CD4-positive, alpha-beta T cell (primary cell): ENCODE measurements at regions not wholly inside any gene's neighbourhood (a gene's known extent, or its start where the extent isn't known, plus 50 kb on each side); places are given as distances from the start of the nearest gene placed in this dataset.

Experiments
- ATAC-seq: fragments of 200-7000 bp; cut with Tn5 transposase; one replicate; pipeline ENCODE4 v1.10.0; 2022; ENCODE audit warnings: mild to moderate bottlenecking; ENCODE audit not compliant: poor library complexity
- CTCF ChIA-PET: fragments of 350-600 bp; sonication (Branson Sonifier 250); formaldehyde crosslinking; loops from one replicate; lab custom pipeline; 2021; ENCODE audit warnings: antibody characterized with exemption, inconsistent platforms; lab: Charles Lee
- POLR2A ChIA-PET: fragments of 350-600 bp; sonication (Branson Sonifier 250); formaldehyde crosslinking; loops from one replicate; lab custom pipeline; 2021; ENCODE audit warnings: antibody characterized with exemption, inconsistent platforms; lab: Charles Lee
- DNase-seq, 14 experiments: peaks; one replicate each; pipeline ENCODE4 v3.0.0-alpha.2; 2013 to 2020; ENCODE audit warnings: mixed read lengths in 2 of 14
- H3K27ac ChIP-seq, 2 donors: one replicate each; pipeline versions ENCODE4 v1.5.1 to v1.7.0; 2013; ENCODE audit warnings: low read length in 2 of 2, low read depth in 1 of 2, mild to moderate bottlenecking in 1 of 2
- H3K27me3 ChIP-seq, 2 experiments: 1 replicate in 1 of 2; 2 replicates in 1 of 2; pipeline versions ENCODE4 v1.6.1 to v1.7.0; 2013; ENCODE audit warnings: low read length in 2 of 2, control low read depth in 1 of 2, mild to moderate bottlenecking in 1 of 2, moderate library complexity in 1 of 2; ENCODE audit not compliant: insufficient read depth in 2 of 2, control insufficient read depth in 1 of 2
- H3K36me3 ChIP-seq: one replicate; pipeline ENCODE4 v1.6.1; 2013; ENCODE audit warnings: low read length, control low read depth; ENCODE audit not compliant: insufficient read depth
- H3K4me1 ChIP-seq: one replicate; pipeline ENCODE4 v1.6.1; 2013; ENCODE audit warnings: low read length, control low read depth; ENCODE audit not compliant: insufficient read depth
- H3K4me3 ChIP-seq: one replicate; pipeline ENCODE4 v1.5.1; 2013; ENCODE audit warnings: mild to moderate bottlenecking, low read length, moderate library complexity
- H3K9me3 ChIP-seq, 2 experiments: 1 replicate in 1 of 2; 2 replicates in 1 of 2; pipeline versions ENCODE4 v1.6.1 to v1.7.0; 2013; ENCODE audit warnings: low read length in 2 of 2, mild to moderate bottlenecking in 2 of 2, control low read depth in 1 of 2, moderate library complexity in 1 of 2; ENCODE audit not compliant: control insufficient read depth in 1 of 2, insufficient read depth in 1 of 2
- H3K27ac Mint-ChIP-seq: one replicate; pipeline ENCODE4 v1.8.0; 2020; ENCODE audit warnings: mixed read lengths
- H3K27me3 Mint-ChIP-seq: one replicate; pipeline ENCODE4 v1.8.0; 2021; ENCODE audit warnings: mixed read lengths
- H3K36me3 Mint-ChIP-seq: one replicate; pipeline ENCODE4 v1.8.0; 2021; ENCODE audit warnings: low read depth, mixed read lengths
- H3K4me1 Mint-ChIP-seq: one replicate; pipeline ENCODE4 v1.8.0; 2021; ENCODE audit warnings: low read depth, mixed read lengths
- H3K4me3 Mint-ChIP-seq: one replicate; pipeline ENCODE4 v1.8.0; 2020; ENCODE audit warnings: mild to moderate bottlenecking, mixed read lengths
- H3K9me3 Mint-ChIP-seq: one replicate; pipeline ENCODE4 v1.8.0; 2020; ENCODE audit warnings: mixed read lengths
- intact Hi-C, 2 experiments: fragments of 100-400 bp; cut with DNase I in 1 of 2; cut with micrococcal nuclease in 1 of 2; formaldehyde crosslinking; loops; one replicate each; pipeline versions ENCODE4 v1.15.1 to v1.9.0; 2023 to 2025; cut with DNase I, micrococcal nuclease
- TF ChIP-seq, protein P1 (sequence below): fragments of 200-600 bp; IDR thresholded peaks from one replicate; pipeline ENCODE4 v1.8.0; 2022; ENCODE audit warnings: antibody characterized with exemption, mild to moderate bottlenecking

DNA sequence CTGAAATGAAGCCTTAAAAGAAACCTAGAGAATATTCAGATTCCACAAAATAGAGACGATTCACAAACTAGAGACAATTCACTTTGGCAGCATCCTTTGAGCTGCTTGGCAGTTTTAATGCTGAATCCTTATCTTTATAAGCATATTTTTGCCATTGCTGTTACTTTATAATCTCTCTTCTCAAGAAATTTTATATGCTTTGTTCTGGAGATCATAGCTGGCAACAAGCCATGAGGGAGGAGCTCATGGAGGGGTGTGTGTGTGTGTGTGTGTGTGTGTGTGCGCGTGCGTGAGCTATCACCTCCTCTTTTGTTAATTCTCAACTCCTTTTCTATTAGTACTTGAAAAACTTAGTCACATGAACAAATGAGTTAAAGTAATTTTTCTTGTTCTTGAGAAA lies 495.0 kb upstream of the RGMA start:
- H3K27me3 ChIP-seq, result peaks cover 0 to 6% of the 10 kb centered on the region in 2 experiments
- POLR2A ChIA-PET, result no interaction called here
- TF ChIP-seq, protein P1, sequence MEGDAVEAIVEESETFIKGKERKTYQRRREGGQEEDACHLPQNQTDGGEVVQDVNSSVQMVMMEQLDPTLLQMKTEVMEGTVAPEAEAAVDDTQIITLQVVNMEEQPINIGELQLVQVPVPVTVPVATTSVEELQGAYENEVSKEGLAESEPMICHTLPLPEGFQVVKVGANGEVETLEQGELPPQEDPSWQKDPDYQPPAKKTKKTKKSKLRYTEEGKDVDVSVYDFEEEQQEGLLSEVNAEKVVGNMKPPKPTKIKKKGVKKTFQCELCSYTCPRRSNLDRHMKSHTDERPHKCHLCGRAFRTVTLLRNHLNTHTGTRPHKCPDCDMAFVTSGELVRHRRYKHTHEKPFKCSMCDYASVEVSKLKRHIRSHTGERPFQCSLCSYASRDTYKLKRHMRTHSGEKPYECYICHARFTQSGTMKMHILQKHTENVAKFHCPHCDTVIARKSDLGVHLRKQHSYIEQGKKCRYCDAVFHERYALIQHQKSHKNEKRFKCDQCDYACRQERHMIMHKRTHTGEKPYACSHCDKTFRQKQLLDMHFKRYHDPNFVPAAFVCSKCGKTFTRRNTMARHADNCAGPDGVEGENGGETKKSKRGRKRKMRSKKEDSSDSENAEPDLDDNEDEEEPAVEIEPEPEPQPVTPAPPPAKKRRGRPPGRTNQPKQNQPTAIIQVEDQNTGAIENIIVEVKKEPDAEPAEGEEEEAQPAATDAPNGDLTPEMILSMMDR, result no peak
- no peak overlapping the region for H3K27ac Mint-ChIP-seq
- H3K4me3 ChIP-seq, result no peak overlapping the region
- CTCF ChIA-PET, result no interaction called here
- no peak overlapping the region for H3K27ac ChIP-seq
- no peak for DNase-seq
- no peak for ATAC-seq
- peaks cover 9% of the 10 kb centered on the region for H3K9me3 Mint-ChIP-seq
- no peaks in the 10 kb centered on the region for H3K36me3 ChIP-seq
- H3K36me3 Mint-ChIP-seq, result no peaks in the 10 kb centered on the region
- no peaks in the 10 kb centered on the region for H3K4me1 Mint-ChIP-seq
- intact Hi-C loops, result no loop called here
- no peak overlapping the region for H3K4me3 Mint-ChIP-seq
- peaks cover 0 to 3% of the 10 kb centered on the region in 2 experiments for H3K9me3 ChIP-seq
- H3K4me1 ChIP-seq, result no peaks in the 10 kb centered on the region
- peaks cover 13% of the 10 kb centered on the region for H3K27me3 Mint-ChIP-seq

DNA sequence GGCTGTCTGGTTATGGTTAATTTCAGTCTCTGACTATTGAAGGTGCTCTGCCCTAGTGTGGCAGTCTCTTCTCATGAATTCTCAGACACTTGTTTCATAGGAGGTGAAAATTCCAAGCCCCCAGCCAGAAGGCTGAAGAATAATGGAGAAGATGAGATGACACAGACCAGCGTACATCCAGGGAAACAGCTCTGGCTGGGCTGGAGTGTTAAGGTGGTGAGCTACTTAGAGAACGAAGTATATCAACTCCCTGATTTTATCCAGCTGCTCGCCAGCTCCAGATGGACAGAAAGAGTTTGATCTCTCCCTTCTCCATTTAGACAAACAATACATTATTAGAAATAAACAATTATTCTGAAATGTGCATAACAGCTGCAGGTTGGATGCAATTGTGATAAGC lies 494.5 kb upstream of the RGMA start:
- intact Hi-C loops, result no loop called here
- no peak for ATAC-seq

DNA sequence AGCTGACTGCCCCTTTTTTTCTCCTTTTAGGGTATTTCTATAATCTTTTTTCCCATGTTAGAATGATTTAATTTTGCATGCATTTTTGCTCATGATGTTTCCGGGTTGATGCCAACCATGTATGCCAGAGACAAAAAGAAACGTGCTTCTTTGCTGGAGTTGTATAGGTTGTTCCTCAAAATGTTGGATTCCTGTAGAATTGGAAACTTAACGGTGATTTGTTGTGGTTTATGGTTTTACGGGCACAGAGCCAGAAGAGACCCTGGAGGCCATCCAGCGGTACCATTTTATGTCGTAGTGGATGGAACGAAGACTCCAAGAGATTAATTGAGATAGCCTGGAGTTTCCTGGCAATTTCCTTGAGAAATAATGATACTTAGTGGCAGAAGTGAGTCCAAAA lies 481.5 kb upstream of the RGMA start:
- Mint-ChIP-seq H3K27me3 (no peaks in the 10 kb centered on the region), H3K36me3 (no peaks in the 10 kb centered on the region), H3K9me3 (no peaks in the 10 kb centered on the region), H3K4me1 (no peaks in the 10 kb centered on the region), H3K4me3 (no peak overlapping the region), H3K27ac (no peak overlapping the region)
- DNase-seq (no peak), ATAC-seq (no peak)
- no peaks in the 10 kb centered on the region for H3K4me1 ChIP-seq
- intact Hi-C loops, result no loop called here
- no peak overlapping the region for H3K4me3 ChIP-seq
- H3K27me3 ChIP-seq, result no peaks in the 10 kb centered on the region
- no peaks in the 10 kb centered on the region for H3K36me3 ChIP-seq
- TF ChIP-seq, protein P1, result no peak
- ChIA-PET CTCF (no interaction called here), POLR2A (no interaction called here)
- no peaks in the 10 kb centered on the region for H3K9me3 ChIP-seq
- H3K27ac ChIP-seq, result no peak overlapping the region

More for the DNA sequence above, 494.5 kb upstream of the RGMA start:
- no peak overlapping the region for H3K27ac Mint-ChIP-seq
- peaks cover 9% of the 10 kb centered on the region for H3K9me3 Mint-ChIP-seq
- Histone ChIP-seq H3K36me3 (no peaks in the 10 kb centered on the region), H3K4me3 (no peak overlapping the region), H3K4me1 (no peaks in the 10 kb centered on the region), H3K9me3 (peaks cover 0 to 6% of the 10 kb centered on the region in 2 experiments), H3K27me3 (peaks cover 0 to 9% of the 10 kb centered on the region in 2 experiments), H3K27ac (no peak overlapping the region)
- ChIA-PET POLR2A (no interaction called here), CTCF (no interaction called here)
- H3K4me1 Mint-ChIP-seq, result no peaks in the 10 kb centered on the region
- TF ChIP-seq, protein P1, result no peak
- DNase-seq, result no peak
- no peaks in the 10 kb centered on the region for H3K36me3 Mint-ChIP-seq
- H3K4me3 Mint-ChIP-seq, result no peak overlapping the region
- peaks cover 13% of the 10 kb centered on the region for H3K27me3 Mint-ChIP-seq
